ENCODE measurements at regions not wholly inside any gene's neighbourhood (a gene's known extent, or its start where the extent isn't known, plus 50 kb on each side); places are given as distances from the start of the nearest gene placed in this dataset.

GRCh38 chr7:22655781-22656180, 71.2 kb upstream of the IL6 start:
- DNase-seq, result no peak

- DNase-seq, result no peak
These were observed 72.2 kb upstream of the IL6 start for GRCh38 chr7:22654831-22655230.

- DNase-seq, result no peak
These were observed 73.0 kb upstream of the IL6 start for GRCh38 chr7:22653951-22654350.

GRCh38 chr7:22651534-22652243, 75.3 kb upstream of the IL6 start:
- no peak for DNase-seq

- DNase-seq, result no peak
These were observed 76.0 kb upstream of the IL6 start for GRCh38 chr7:22651036-22651435.

- no peak for DNase-seq
These were observed 77.3 kb upstream of the IL6 start for GRCh38 chr7:22649686-22650085.

- DNase-seq, result no peak
These were observed 79.3 kb upstream of the IL6 start for GRCh38 chr7:22647451-22648257.

GRCh38 chr7:22645418-22646181, 81.4 kb upstream of the IL6 start:
- DNase-seq, result no peak

GRCh38 chr7:22642454-22642853, 84.5 kb upstream of the IL6 start:
- DNase-seq, result no peak

- DNase-seq, result no peak
These were observed 86.7 kb upstream of the IL6 start for GRCh38 chr7:22640269-22640668.

GRCh38 chr7:22639396-22639795, 87.6 kb upstream of the IL6 start:
- DNase-seq, result no peak

- DNase-seq, result no peak
These were observed 91.7 kb upstream of the IL6 start for GRCh38 chr7:22635349-22635748.

GRCh38 chr7:22633954-22634474, 93.0 kb upstream of the IL6 start:
- no peak for DNase-seq

GRCh38 chr7:22633286-22633953, 93.6 kb upstream of the IL6 start:
- DNase-seq, result no peak

- no peak for DNase-seq
These were observed 94.3 kb upstream of the IL6 start for GRCh38 chr7:22632674-22633073.

- no peak for DNase-seq
These were observed 95.3 kb upstream of the IL6 start for GRCh38 chr7:22631730-22632129.

- no peak for DNase-seq
These were observed 96.9 kb upstream of the IL6 start for GRCh38 chr7:22630069-22630468.

GRCh38 chr7:22629056-22629455, 97.9 kb upstream of the IL6 start:
- no peak for DNase-seq

GRCh38 chr7:22628112-22628511, 98.9 kb upstream of the IL6 start:
- DNase-seq, result no peak

GRCh38 chr7:22627136-22627535, 99.9 kb upstream of the IL6 start:
- no peak for DNase-seq

GRCh38 chr7:22625251-22625650, 101.7 kb upstream of the IL6 start:
- no peak for DNase-seq

GRCh38 chr7:22624781-22625180, 102.2 kb upstream of the IL6 start:
- no peak for DNase-seq
